Neutrophil (primary cell): ENCODE measurements at regions not wholly inside any gene's neighbourhood (a gene's known extent, or its start where the extent isn't known, plus 50 kb on each side); places are given as distances from the start of the nearest gene placed in this dataset.
"Not testable (repeated sequence)": the region's sequence is repeated elsewhere in the genome, so short reads cannot be mapped to it uniquely, and the experiment has no call there.

Experiments
- H3K27ac ChIP-seq: fragments of 200-600 bp; sonication (generic); 2 replicates; pipeline ENCODE4 v1.5.1; 2016; ENCODE audit warnings: mild to moderate bottlenecking, moderate library complexity
- H3K27me3 ChIP-seq: fragments of 200-600 bp; sonication (generic); 2 replicates; pipeline ENCODE4 v1.6.0; 2016; ENCODE audit warnings: mild to moderate bottlenecking
- H3K36me3 ChIP-seq: fragments of 200-600 bp; sonication (generic); 2 replicates; pipeline ENCODE4 v1.5.1; 2017
- H3K4me1 ChIP-seq, 2 experiments: fragments of 200-600 bp in 1 of 2; sonication (generic) in 1 of 2; 1 replicate in 1 of 2; 2 replicates in 1 of 2; pipeline versions ENCODE4 v1.5.1 to v1.6.1; 2013 to 2016; ENCODE audit warnings: low read depth in 1 of 2, low read length in 1 of 2, mild to moderate bottlenecking in 1 of 2, moderate library complexity in 1 of 2; ENCODE audit not compliant: control insufficient read depth in 1 of 2, insufficient read depth in 1 of 2
- H3K4me3 ChIP-seq, 2 experiments: fragments of 200-600 bp in 1 of 2; sonication (generic) in 1 of 2; 1 replicate in 1 of 2; 2 replicates in 1 of 2; pipeline ENCODE4 v1.5.1; 2013 to 2016; ENCODE audit warnings: low read depth in 1 of 2, low read length in 1 of 2, mild to moderate bottlenecking in 1 of 2, moderate library complexity in 1 of 2
- H3K9me3 ChIP-seq: fragments of 200-600 bp; sonication (generic); 2 replicates; pipeline ENCODE4 v1.5.1; 2016
- CTCF ChIP-seq: fragments of 200-600 bp; sonication (generic); IDR thresholded peaks from 2 replicates; pipeline ENCODE4 v1.5.1; 2016; ENCODE audit warnings: antibody characterized with exemption

- Histone ChIP-seq H3K9me3 (no peaks in the 10 kb centered on the region), H3K4me3 (no peak overlapping the region), H3K27ac (no peak overlapping the region), H3K4me1 (no peaks in the 10 kb centered on the region), H3K36me3 (no peaks in the 10 kb centered on the region), H3K27me3 (no peaks in the 10 kb centered on the region)
- no peak for TF ChIP-seq CTCF
These were observed 302.3 kb upstream of the TMEM132C start for GRCh38 chr12:127964717-127965116.

GRCh38 chr12:127966331-127966730, 300.6 kb upstream of the TMEM132C start:
- H3K27ac ChIP-seq, result no peak overlapping the region
- H3K4me1 ChIP-seq, result no peaks in the 10 kb centered on the region
- H3K27me3 ChIP-seq, result no peaks in the 10 kb centered on the region
- no peak for TF ChIP-seq CTCF
- no peak overlapping the region for H3K4me3 ChIP-seq
- H3K36me3 ChIP-seq, result no peaks in the 10 kb centered on the region
- no peaks in the 10 kb centered on the region for H3K9me3 ChIP-seq

GRCh38 chr12:127970491-127970890, 296.5 kb upstream of the TMEM132C start:
- no peaks in the 10 kb centered on the region for H3K27me3 ChIP-seq
- no peaks in the 10 kb centered on the region for H3K9me3 ChIP-seq
- no peak overlapping the region for H3K4me3 ChIP-seq
- H3K27ac ChIP-seq, result no peak overlapping the region
- H3K36me3 ChIP-seq, result no peaks in the 10 kb centered on the region
- no peaks in the 10 kb centered on the region for H3K4me1 ChIP-seq
- no peak for TF ChIP-seq CTCF

- TF ChIP-seq CTCF, result no peak
- Histone ChIP-seq H3K4me1 (no peaks in the 10 kb centered on the region), H3K9me3 (no peaks in the 10 kb centered on the region), H3K36me3 (no peaks in the 10 kb centered on the region), H3K4me3 (no peak overlapping the region), H3K27ac (no peak overlapping the region), H3K27me3 (no peaks in the 10 kb centered on the region)
These were observed 286.4 kb upstream of the TMEM132C start for GRCh38 chr12:127980585-127980984.

GRCh38 chr12:127981875-127982274, 285.1 kb upstream of the TMEM132C start:
- Histone ChIP-seq H3K9me3 (no peaks in the 10 kb centered on the region), H3K4me1 (no peaks in the 10 kb centered on the region), H3K4me3 (no peak overlapping the region), H3K36me3 (no peaks in the 10 kb centered on the region), H3K27ac (no peak overlapping the region), H3K27me3 (no peaks in the 10 kb centered on the region)
- no peak for TF ChIP-seq CTCF

- H3K4me3 ChIP-seq, H3K9me3 ChIP-seq, H3K27me3 ChIP-seq, H3K4me1 ChIP-seq, H3K36me3 ChIP-seq, H3K27ac ChIP-seq: not testable (repeated sequence)
These were observed 283.7 kb upstream of the TMEM132C start for GRCh38 chr12:127983213-127983791.
